ENCODE measurements at regions not wholly inside any gene's neighbourhood (a gene's known extent, or its start where the extent isn't known, plus 50 kb on each side); places are given as distances from the start of the nearest gene placed in this dataset.
"Not testable (repeated sequence)": the region's sequence is repeated elsewhere in the genome, so short reads cannot be mapped to it uniquely, and the experiment has no call there.

DNA sequence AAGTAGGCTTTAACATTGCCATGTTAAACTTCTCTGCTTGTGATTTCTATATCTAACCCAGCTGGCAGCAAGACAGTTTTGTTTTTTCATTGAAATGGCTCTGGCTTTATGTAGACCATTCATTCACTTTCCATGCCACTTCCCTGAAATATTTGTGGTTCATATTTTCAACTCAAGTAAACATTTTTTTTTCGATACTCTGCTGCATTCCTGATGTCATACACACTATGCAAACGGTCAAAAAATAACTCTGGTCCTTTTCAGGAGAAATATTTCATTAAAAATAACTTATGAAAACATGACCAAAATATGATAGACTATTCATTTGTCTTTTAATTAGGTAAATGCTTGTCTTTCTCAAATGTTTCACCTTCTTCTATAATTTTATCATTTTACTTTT, 116.3 kb downstream of the USP22 start:
- intact Hi-C loops (cut with DNase I): no loop called here
- DNase-seq (ENCODE audit: low spot score): no peak

- no peak for DNase-seq (ENCODE audit: low spot score)
Measured at GRCh38 chr17:20927308-20927977, 115.4 kb downstream of the USP22 start.

DNA sequence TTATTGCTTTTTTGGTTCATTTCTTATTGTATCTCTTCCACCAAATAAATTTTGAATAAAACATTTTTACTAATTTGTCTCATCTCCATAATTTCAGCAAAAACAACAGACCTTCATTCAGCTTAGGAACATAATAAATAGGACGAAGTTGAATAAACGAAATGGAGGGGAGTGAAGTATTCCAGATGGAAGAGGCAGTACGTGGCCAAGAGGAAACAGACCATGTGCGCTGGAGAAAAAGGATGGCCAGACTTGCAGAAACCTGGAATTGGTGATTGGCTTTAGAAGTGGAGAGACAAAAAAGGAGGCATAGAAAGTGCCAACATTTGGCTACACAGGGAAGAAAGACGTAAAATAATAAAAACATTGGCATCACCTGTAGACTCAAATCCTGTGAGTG, 113.5 kb downstream of the USP22 start:
- intact Hi-C loops (cut with DNase I): no loop called here
- no peak for DNase-seq (ENCODE audit: low spot score)

More at GRCh38 chr17:20927308-20927977, 115.4 kb downstream of the USP22 start:
- intact Hi-C loops (cut with DNase I): no loop called here

DNA sequence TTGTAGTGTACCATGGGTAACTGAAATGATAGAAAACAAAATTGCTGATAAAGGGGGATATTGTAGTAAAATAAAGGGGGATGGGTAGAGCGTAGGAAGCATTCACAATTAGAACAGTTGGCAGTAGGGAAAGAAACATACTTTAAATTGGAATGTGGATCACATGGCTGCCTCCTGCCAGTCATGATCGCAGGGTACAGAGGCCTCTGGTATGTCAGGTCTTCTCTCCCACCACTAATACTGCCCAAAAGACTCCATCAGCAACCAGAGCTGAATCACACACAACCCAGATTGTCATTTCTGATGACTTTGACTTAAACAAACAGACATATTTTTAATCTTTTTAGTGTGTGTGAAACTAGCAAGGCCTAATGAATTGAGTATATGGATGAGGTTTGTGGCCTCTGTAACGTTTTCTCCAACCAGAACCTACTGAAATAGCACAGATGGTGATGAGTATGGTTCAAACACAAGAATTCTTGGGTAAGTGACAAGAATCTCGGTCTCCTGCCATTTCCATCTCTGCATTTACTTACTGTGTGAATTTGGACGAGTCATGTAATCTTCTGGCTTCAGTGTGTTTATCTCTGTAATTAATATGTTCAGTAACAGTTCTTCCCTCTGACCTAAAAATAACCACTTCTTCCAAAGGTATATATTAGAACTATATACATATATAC, 112.6 kb downstream of the USP22 start:
- intact Hi-C loops (cut with DNase I): no loop called here
- no peak for DNase-seq (ENCODE audit: low spot score)

GRCh38 chr17:20933040-20933439, 109.8 kb downstream of the USP22 start:
- DNase-seq (ENCODE audit: low spot score); intact Hi-C loops (cut with DNase I): not testable (repeated sequence)

GRCh38 chr17:20934288-20934687, 108.5 kb downstream of the USP22 start:
- intact Hi-C loops (cut with DNase I): no loop called here
- DNase-seq (ENCODE audit: low spot score): no peak

GRCh38 chr17:20935740-20936139, 107.1 kb downstream of the USP22 start:
- intact Hi-C loops (cut with DNase I): no loop called here
- DNase-seq (ENCODE audit: low spot score): no peak

DNA sequence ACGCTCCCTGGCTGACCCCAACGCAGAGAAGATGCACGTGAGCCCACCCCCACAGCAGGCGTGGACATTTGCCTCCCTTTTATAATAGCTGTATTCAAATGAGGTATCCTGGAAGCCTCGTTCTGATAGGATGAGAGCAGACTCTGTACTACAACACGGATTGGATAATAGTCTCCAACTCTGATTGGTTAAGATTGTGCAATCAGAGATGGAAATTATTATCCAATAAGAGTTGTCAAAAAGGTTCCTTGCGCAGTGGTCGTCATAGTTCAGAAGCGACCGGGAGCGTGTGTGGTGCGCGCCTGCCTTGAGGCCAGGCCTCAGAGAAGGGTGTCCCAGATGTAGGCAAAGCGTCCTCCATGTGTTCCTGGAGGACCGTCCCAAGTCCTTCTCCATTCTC, 104.6 kb downstream of the USP22 start:
- intact Hi-C loops (cut with DNase I): no loop called here
- DNase-seq (ENCODE audit: low spot score): no peak

DNA sequence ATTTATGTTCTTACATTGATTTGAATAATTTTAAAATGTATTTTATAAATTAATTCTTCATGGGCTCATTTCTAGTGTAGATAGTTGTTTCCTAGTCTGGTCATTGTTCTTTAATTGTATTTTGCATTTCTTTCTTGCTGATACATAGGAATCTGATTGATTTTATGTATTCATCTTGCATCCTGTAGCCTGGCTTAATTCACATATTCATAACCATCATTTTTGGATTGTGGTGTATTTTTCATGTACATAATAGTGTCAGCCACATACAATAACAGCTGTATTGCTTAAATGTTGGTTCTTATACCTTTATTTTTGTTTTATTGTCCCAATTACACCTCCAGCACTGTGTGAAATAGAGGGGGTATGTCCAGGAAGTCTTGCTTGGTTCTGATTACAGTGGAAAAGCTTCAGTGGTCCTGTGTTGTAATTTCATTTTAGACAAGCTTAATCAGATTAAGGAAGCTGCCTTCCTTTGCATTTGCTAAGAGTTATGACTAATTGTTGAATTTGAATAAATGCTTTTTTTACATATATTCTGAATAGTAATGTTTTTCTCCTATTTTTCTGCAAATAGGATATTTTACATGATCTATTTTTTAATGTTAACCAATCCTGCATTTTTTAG, 103.7 kb downstream of the USP22 start:
- DNase-seq (ENCODE audit: low spot score): no peak
- intact Hi-C loops (cut with DNase I): no loop called here

- intact Hi-C loops (cut with DNase I): no loop called here
- DNase-seq (ENCODE audit: low spot score): no peak
Measured at GRCh38 chr17:20941872-20942271, 100.9 kb downstream of the USP22 start.

DNA sequence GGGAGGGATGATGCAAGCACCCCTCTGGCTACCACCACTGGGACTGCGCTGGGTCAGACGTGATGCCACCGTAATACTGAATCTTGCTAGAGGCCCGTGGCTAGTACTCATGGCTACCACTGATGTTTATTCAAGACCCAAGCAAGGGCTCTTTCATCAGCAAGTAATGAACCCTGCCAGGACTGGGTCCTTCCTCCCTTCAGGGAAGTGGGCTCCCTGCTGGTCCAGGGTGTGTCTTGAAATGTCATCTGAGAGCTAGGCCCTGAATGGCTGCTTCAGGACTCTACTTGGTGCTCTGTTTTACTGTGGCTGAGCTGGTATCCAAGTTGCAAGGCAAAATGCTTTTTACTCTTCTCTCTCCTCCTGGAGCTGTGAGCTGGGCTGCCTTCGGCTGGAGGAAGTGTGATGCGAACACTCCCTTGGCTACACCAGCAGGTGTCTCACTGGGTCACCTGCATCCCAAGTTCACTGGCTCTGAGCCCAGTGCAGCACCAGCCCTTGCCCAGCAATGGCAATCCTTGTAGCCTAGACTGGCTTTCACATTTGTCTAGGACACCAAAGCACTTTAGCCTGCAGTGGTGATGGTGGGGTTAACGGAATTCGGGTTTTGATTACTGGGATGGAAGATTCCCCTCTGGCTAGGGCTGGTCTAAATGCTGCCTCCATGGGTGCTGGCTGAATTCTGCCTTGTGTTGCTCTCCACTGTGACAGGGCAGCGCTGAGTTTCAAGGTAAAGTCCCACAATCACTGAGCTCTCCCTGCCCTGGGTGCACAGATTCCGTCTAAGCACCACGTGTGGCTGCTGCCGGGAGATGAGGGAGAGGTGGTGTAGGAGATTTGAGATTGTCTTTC, 98.6 kb downstream of the USP22 start:
- intact Hi-C loops (cut with DNase I): no loop called here
- DNase-seq (ENCODE audit: low spot score): no peak

GRCh38 chr17:20947708-20948107, 95.1 kb downstream of the USP22 start:
- intact Hi-C loops (cut with DNase I); DNase-seq (ENCODE audit: low spot score): not testable (repeated sequence)

DNA sequence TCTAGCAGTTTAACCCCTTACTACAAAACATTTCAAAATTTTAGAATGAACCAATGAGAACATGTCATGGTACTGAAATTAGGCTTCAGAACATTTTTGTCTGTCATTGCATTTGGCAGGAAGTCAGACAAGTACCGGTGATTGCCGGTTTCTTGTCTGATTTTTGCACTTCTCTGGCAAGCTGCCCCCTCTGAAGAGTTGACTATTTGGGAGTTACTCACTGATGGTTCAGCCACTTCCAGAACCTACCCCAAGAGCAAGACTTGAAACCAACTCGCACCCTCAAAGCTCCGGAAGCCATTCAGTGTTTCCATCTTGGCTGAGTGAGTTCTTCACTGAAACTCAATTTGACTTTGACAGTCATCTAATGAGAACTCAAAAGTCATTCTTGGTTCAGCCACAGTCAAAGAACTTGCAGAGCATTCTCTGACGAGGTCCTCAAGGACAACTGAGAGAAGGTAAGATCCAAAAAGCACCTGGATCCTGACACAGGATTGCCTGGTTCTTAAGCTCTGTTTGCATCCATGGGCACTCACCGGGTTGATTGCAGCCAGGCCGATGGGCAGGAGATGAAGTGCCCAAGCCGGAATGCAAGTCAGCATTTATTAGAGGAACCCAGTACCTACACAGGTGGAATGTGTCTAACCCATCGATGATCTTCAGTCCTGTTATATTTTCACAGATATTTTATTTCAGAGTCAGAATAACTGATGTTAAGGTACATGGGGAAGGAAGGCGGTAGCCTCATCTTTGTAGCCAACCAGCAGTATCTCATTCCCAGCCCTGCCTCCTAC, 93.6 kb downstream of the USP22 start:
- DNase-seq (ENCODE audit: low spot score): no peak
- intact Hi-C loops (cut with DNase I): no loop called here
